OCI-LY1 (cell line): ENCODE measurements at regions not wholly inside any gene's neighbourhood (a gene's known extent, or its start where the extent isn't known, plus 50 kb on each side); places are given as distances from the start of the nearest gene placed in this dataset.

Source experiments
- H2AFZ ChIP-seq: fragments of 200-600 bp; sonication (generic), shearing (Covaris generic); 2 replicates; pipeline ENCODE4 v1.6.0; 2014; ENCODE audit warnings: antibody characterized with exemption, mild to moderate bottlenecking, low read length
- H3F3A ChIP-seq: fragments of 200-600 bp; sonication (generic), shearing (Covaris generic); 2 replicates; pipeline ENCODE4 v1.6.0; 2014; ENCODE audit warnings: mild to moderate bottlenecking, antibody characterized with exemption, low read length, moderate library complexity; ENCODE audit not compliant: insufficient read depth
- H3K27ac ChIP-seq: fragments of 200-600 bp; sonication (generic); 2 replicates; pipeline ENCODE4 v1.5.1; 2014; ENCODE audit warnings: low read length, mixed run types, mild to moderate bottlenecking, low read depth; ENCODE audit not compliant: poor library complexity, severe bottlenecking
- H3K27me3 ChIP-seq: fragments of 200-600 bp; sonication (generic); 2 replicates; pipeline ENCODE4 v1.6.0; 2014; ENCODE audit warnings: antibody characterized with exemption, mild to moderate bottlenecking, low read length, moderate library complexity; ENCODE audit not compliant: insufficient read depth
- H3K36me3 ChIP-seq: fragments of 200-600 bp; sonication (generic); 2 replicates; pipeline ENCODE4 v1.6.1; 2014; ENCODE audit warnings: mild to moderate bottlenecking, antibody characterized with exemption, low read length, moderate library complexity, mixed read lengths; ENCODE audit not compliant: insufficient read depth
- H3K4me1 ChIP-seq: fragments of 200-600 bp; sonication (generic); 2 replicates; pipeline ENCODE4 v1.5.1; 2014; ENCODE audit warnings: mild to moderate bottlenecking, low read length, moderate library complexity; ENCODE audit not compliant: insufficient read depth, severe bottlenecking
- H3K4me2 ChIP-seq: fragments of 200-600 bp; sonication (generic), shearing (Covaris generic); 2 replicates; pipeline ENCODE4 v1.6.1; 2014; ENCODE audit warnings: low read length
- H3K4me3 ChIP-seq: fragments of 200-600 bp; sonication (generic); 2 replicates; pipeline ENCODE4 v1.5.1; 2014; ENCODE audit warnings: low read length, low read depth, mild to moderate bottlenecking, mixed read lengths; ENCODE audit not compliant: poor library complexity, severe bottlenecking
- H3K79me2 ChIP-seq: fragments of 200-600 bp; shearing (Covaris generic); 2 replicates; pipeline ENCODE4 v1.6.1; 2016; ENCODE audit warnings: mixed run types, low read length, mixed read lengths; ENCODE audit not compliant: insufficient read depth
- H3K9ac ChIP-seq: fragments of 200-600 bp; sonication (generic), shearing (Covaris generic); 2 replicates; pipeline ENCODE4 v1.6.1; 2014; ENCODE audit warnings: mild to moderate bottlenecking, low read length, mixed read lengths
- H3K9me2 ChIP-seq: fragments of 200-600 bp; sonication (generic), shearing (Covaris generic); 2 replicates; pipeline ENCODE4 v1.6.1; 2014; ENCODE audit warnings: low read depth, mild to moderate bottlenecking, low read length, mixed read lengths
- H3K9me3 ChIP-seq: fragments of 200-600 bp; shearing (Covaris generic); 2 replicates; pipeline ENCODE4 v1.6.1; 2014; ENCODE audit warnings: low read length, mixed read lengths
- H4K20me1 ChIP-seq: fragments of 200-600 bp; sonication (generic), shearing (Covaris generic); 2 replicates; pipeline ENCODE4 v1.6.0; 2016; ENCODE audit warnings: mild to moderate bottlenecking, low read length; ENCODE audit not compliant: insufficient read depth
- EZH2 ChIP-seq: fragments of 200-600 bp; sonication (generic), shearing (Covaris generic); IDR thresholded peaks from 2 replicates; pipeline ENCODE4 v1.8.0; 2017; ENCODE audit warnings: borderline replicate concordance, mixed run types, mild to moderate bottlenecking, antibody characterized with exemption, low read length, moderate library complexity, mixed read lengths
- TF ChIP-seq, protein P1 (sequence below): fragments of 200-600 bp; sonication (generic), shearing (Covaris generic); IDR thresholded peaks from 2 replicates; pipeline ENCODE4 v1.5.1; 2017; ENCODE audit warnings: mild to moderate bottlenecking, antibody characterized with exemption, low read length, moderate library complexity, mixed read lengths

DNA sequence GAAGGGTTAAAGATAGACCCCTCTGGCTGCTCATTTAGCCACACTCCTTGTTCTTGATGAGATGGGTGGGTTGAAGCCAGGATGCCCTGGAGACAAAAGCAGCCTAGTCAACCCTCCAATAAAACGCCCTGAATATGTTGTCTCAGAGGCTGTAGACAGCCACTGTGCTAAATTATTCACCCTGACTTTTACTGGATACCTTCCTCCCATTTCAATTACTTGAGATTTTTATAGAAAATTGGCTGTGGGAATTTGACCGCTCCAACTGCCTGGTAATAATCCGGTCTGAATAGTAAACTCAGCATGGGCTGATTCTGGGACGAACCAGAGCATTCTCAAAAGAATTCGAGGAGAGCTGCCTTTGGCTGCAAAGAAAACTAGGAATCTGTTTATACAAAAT, 104.2 kb downstream of the SNX18 start:
- H3K4me3 ChIP-seq: no peak overlapping the region

DNA sequence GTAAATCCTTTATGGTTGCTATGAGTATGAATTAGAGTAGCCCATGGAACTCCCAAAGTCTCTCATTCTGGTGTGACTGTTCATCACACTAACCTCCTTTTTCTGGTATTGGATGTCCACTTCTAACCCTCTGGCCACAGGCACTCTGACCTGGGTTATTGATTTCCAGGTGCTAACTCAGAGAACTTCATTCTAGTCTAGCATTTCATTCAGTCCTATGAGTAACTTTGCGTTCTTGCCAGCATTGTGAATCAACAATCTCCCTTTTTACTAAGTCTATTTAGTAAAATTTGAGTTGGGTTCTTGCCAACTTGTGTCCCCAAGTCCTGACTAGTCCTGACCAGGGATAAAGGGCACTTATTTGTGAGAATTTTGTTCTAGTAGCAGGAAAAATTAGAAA, 103.5 kb downstream of the SNX18 start:
- Histone ChIP-seq H3K4me1 (no peaks in the 10 kb centered on the region), H3K79me2 (no peaks in the 10 kb centered on the region), H3K9me3 (no peaks in the 10 kb centered on the region), H3K9ac (no peak overlapping the region), H3K4me2 (no peak overlapping the region), H3K9me2 (no peaks in the 10 kb centered on the region), H4K20me1 (no peaks in the 10 kb centered on the region), H3F3A (no peaks in the 10 kb centered on the region), H3K4me3 (no peak overlapping the region), H2AFZ (no peak overlapping the region), H3K36me3 (no peaks in the 10 kb centered on the region), H3K27ac (no peak overlapping the region), H3K27me3 (no peaks in the 10 kb centered on the region)
- TF ChIP-seq EZH2: no peak
- TF ChIP-seq, protein P1, sequence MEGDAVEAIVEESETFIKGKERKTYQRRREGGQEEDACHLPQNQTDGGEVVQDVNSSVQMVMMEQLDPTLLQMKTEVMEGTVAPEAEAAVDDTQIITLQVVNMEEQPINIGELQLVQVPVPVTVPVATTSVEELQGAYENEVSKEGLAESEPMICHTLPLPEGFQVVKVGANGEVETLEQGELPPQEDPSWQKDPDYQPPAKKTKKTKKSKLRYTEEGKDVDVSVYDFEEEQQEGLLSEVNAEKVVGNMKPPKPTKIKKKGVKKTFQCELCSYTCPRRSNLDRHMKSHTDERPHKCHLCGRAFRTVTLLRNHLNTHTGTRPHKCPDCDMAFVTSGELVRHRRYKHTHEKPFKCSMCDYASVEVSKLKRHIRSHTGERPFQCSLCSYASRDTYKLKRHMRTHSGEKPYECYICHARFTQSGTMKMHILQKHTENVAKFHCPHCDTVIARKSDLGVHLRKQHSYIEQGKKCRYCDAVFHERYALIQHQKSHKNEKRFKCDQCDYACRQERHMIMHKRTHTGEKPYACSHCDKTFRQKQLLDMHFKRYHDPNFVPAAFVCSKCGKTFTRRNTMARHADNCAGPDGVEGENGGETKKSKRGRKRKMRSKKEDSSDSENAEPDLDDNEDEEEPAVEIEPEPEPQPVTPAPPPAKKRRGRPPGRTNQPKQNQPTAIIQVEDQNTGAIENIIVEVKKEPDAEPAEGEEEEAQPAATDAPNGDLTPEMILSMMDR: no peak

More for the DNA sequence above, 104.2 kb downstream of the SNX18 start:
- H3K27ac ChIP-seq: no peak overlapping the region
- no peaks in the 10 kb centered on the region for H4K20me1 ChIP-seq
- no peaks in the 10 kb centered on the region for H3K27me3 ChIP-seq
- no peak overlapping the region for H3K4me2 ChIP-seq
- no peaks in the 10 kb centered on the region for H3K9me2 ChIP-seq
- H3K9me3 ChIP-seq: no peaks in the 10 kb centered on the region
- TF ChIP-seq, protein P1: no peak
- no peak for TF ChIP-seq EZH2
- H3F3A ChIP-seq: no peaks in the 10 kb centered on the region
- H3K9ac ChIP-seq: no peak overlapping the region
- H2AFZ ChIP-seq: no peak overlapping the region
- H3K36me3 ChIP-seq: no peaks in the 10 kb centered on the region
- no peaks in the 10 kb centered on the region for H3K79me2 ChIP-seq
- H3K4me1 ChIP-seq: no peaks in the 10 kb centered on the region

DNA sequence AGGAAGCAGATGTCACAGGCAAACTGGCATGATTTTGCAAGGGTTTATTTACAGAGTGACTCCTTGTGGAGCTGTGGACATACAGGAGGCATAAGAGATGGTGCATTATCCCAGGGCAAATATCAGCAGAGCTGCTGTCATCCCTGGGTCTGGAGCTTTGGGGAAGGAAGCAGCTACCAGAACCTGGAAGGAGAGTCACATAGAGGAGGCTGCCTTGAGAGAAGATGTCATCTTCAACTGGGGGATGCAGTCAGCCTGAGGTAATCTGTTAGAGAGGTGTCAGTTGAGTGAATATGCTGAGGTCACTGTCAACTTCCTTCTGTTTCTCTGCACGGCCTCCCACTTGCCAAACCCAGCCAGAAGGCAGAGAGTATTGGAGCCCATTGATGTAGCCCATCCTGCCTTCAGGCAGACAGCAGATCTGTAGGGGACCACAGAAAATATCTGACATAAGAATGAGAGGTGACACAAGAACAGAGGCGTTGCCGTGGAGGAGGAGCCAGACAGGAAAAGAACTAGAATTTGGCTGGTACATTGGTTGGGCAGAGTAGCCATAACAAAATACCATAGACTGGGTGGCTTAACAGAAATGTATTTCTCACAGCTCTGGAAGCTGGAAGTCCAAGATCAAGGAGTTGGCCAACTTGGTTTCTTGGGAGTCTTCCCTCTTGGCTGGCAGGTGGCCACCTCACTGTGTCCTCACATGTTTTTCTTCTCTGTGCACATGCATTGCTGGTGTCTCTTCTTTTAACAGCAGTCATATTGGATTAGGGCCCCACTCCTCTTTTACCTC, 102.8 kb downstream of the SNX18 start:
- Histone ChIP-seq H3K9me2 (no peaks in the 10 kb centered on the region), H4K20me1 (no peaks in the 10 kb centered on the region), H3K27me3 (no peaks in the 10 kb centered on the region), H3K4me1 (no peaks in the 10 kb centered on the region), H3K27ac (no peak overlapping the region), H3K9me3 (no peaks in the 10 kb centered on the region), H3K79me2 (no peaks in the 10 kb centered on the region), H3K9ac (no peak overlapping the region), H3F3A (no peaks in the 10 kb centered on the region), H2AFZ (no peak overlapping the region), H3K36me3 (no peaks in the 10 kb centered on the region), H3K4me3 (no peak overlapping the region), H3K4me2 (no peak overlapping the region)
- TF ChIP-seq, protein P1: no peak
- TF ChIP-seq EZH2: no peak
